Hepatocyte (in vitro differentiated cells): ENCODE measurements at regions not wholly inside any gene's neighbourhood (a gene's known extent, or its start where the extent isn't known, plus 50 kb on each side); places are given as distances from the start of the nearest gene placed in this dataset.

Experiments
- DNase-seq: peaks from one replicate; pipeline ENCODE4 v3.0.0-alpha.2; 2016; ENCODE audit warnings: low spot score
- H2AFZ ChIP-seq: fragments of 200-600 bp; sonication (generic); 2 replicates; pipeline ENCODE4 v1.6.0; 2016; ENCODE audit warnings: antibody characterized with exemption, mild to moderate bottlenecking
- H3K27ac ChIP-seq: fragments of 200-600 bp; sonication (generic); 2 replicates; pipeline ENCODE4 v1.5.1; 2016; ENCODE audit warnings: mild to moderate bottlenecking
- H3K27me3 ChIP-seq: fragments of 200-600 bp; sonication (generic); 2 replicates; pipeline ENCODE4 v1.6.1; 2016
- H3K36me3 ChIP-seq: fragments of 200-600 bp; sonication (generic); replicated peaks from 2 replicates; pipeline ENCODE4 v1.5.1; 2016; ENCODE audit warnings: low read depth; ENCODE audit not compliant: insufficient read depth
- H3K4me1 ChIP-seq: fragments of 200-600 bp; sonication (generic); 2 replicates; pipeline ENCODE4 v1.5.1; 2016; ENCODE audit warnings: mild to moderate bottlenecking, moderate library complexity; ENCODE audit not compliant: insufficient read depth
- H3K4me2 ChIP-seq: fragments of 200-600 bp; sonication (generic); 2 replicates; pipeline ENCODE4 v1.6.0; 2016
- H3K4me3 ChIP-seq: fragments of 200-600 bp; sonication (generic); 2 replicates; pipeline ENCODE4 v1.5.1; 2016; ENCODE audit warnings: mild to moderate bottlenecking
- H3K79me2 ChIP-seq: fragments of 200-600 bp; sonication (generic); 2 replicates; pipeline ENCODE4 v1.6.0; 2017; ENCODE audit warnings: mild to moderate bottlenecking
- H3K9me2 ChIP-seq: fragments of 200-600 bp; sonication (generic); replicated peaks from 2 replicates; pipeline ENCODE4 v1.6.0; 2017; ENCODE audit warnings: mild to moderate bottlenecking; ENCODE audit not compliant: insufficient read depth
- H3K9me3 ChIP-seq: fragments of 200-600 bp; sonication (generic); 2 replicates; pipeline ENCODE4 v1.5.1; 2016; ENCODE audit warnings: low read depth, mild to moderate bottlenecking
- H4K20me1 ChIP-seq: fragments of 200-600 bp; sonication (generic); 2 replicates; pipeline ENCODE4 v1.6.0; 2016; ENCODE audit warnings: mild to moderate bottlenecking; ENCODE audit not compliant: insufficient read depth, poor library complexity, severe bottlenecking
- CTCF ChIP-seq: fragments of 200-600 bp; sonication (generic); IDR thresholded peaks from 2 replicates; pipeline ENCODE4 v1.5.1; 2016; ENCODE audit warnings: antibody characterized with exemption, mild to moderate bottlenecking; ENCODE audit not compliant: poor library complexity
- EZH2 ChIP-seq: fragments of 200-600 bp; sonication (generic); IDR thresholded peaks from 2 replicates; pipeline ENCODE4 v1.6.1; 2016; ENCODE audit warnings: antibody characterized with exemption, mild to moderate bottlenecking, borderline replicate concordance
- EZH2phosphoT487 ChIP-seq: fragments of 200-600 bp; sonication (generic); IDR thresholded peaks from one replicate; pipeline ENCODE4 v1.6.1; 2018; ENCODE audit warnings: antibody characterized with exemption, mild to moderate bottlenecking, low read depth, moderate library complexity; ENCODE audit not compliant: unreplicated experiment, severe bottlenecking
- WGBS: methylation state at CpG from one replicate; pipeline ENCODE4 v1.1.6; 2016; ENCODE audit warnings: low lambda C conversion rate; ENCODE audit errors: missing lambda C conversion rate; 5-methylcytosine and 5-hydroxymethylcytosine counted together

GRCh38 chr4:178086320-178086719, 644.1 kb upstream of the AGA start:
- Histone ChIP-seq H3K27me3 (no peaks in the 10 kb centered on the region), H2AFZ (no peak overlapping the region), H3K4me3 (no peak overlapping the region), H3K36me3 (no peaks in the 10 kb centered on the region), H3K27ac (no peak overlapping the region), H3K9me3 (no peaks in the 10 kb centered on the region), H3K4me2 (no peak overlapping the region), H3K79me2 (no peaks in the 10 kb centered on the region), H3K4me1 (no peaks in the 10 kb centered on the region), H4K20me1 (no peaks in the 10 kb centered on the region), H3K9me2 (no peaks in the 10 kb centered on the region)
- DNase-seq = peak; percentile 53
- peak; percentile 39 for TF ChIP-seq CTCF
- no peak for TF ChIP-seq EZH2phosphoT487
- 27% methylated on average over 2 of the region's 2 CpGs for WGBS

- Histone ChIP-seq H3K4me2 (no peak overlapping the region), H3K36me3 (no peaks in the 10 kb centered on the region), H3K27ac (no peak overlapping the region), H3K4me3 (no peak overlapping the region), H3K9me3 (no peaks in the 10 kb centered on the region), H2AFZ (no peak overlapping the region), H3K9me2 (no peaks in the 10 kb centered on the region), H4K20me1 (no peaks in the 10 kb centered on the region), H3K27me3 (no peaks in the 10 kb centered on the region), H3K4me1 (no peaks in the 10 kb centered on the region), H3K79me2 (no peaks in the 10 kb centered on the region)
- WGBS = 93% methylated on average over 20 of the region's 20 CpGs
- TF ChIP-seq EZH2 (no peak), EZH2phosphoT487 (no peak), CTCF (no peak)
- no peak for DNase-seq
These were observed 648.6 kb upstream of the AGA start for GRCh38 chr4:178090640-178091411.

- Histone ChIP-seq H3K4me3 (no peak overlapping the region), H3K27me3 (no peaks in the 10 kb centered on the region), H3K27ac (no peak overlapping the region), H3K4me1 (no peaks in the 10 kb centered on the region), H3K4me2 (no peak overlapping the region), H3K9me2 (no peaks in the 10 kb centered on the region), H3K36me3 (no peaks in the 10 kb centered on the region), H3K79me2 (no peaks in the 10 kb centered on the region), H3K9me3 (no peaks in the 10 kb centered on the region), H2AFZ (no peak overlapping the region), H4K20me1 (no peaks in the 10 kb centered on the region)
- no peak for TF ChIP-seq EZH2phosphoT487
- TF ChIP-seq EZH2 = no peak
- no peak for TF ChIP-seq CTCF
- DNase-seq = no peak
- 81% methylated on average over 5 of the region's 5 CpGs for WGBS
These were observed 659.9 kb upstream of the AGA start for GRCh38 chr4:178102139-178102538.
